Lower leg skin (tissue), 3 donors: ENCODE measurements at regions not wholly inside any gene's neighbourhood (a gene's known extent, or its start where the extent isn't known, plus 50 kb on each side); places are given as distances from the start of the nearest gene placed in this dataset.

ENCODE experiments used
- POLR2A ChIP-seq, 2 donors: fragments of 450-650 bp; IDR thresholded peaks; one replicate each; pipeline ENCODE4 v1.6.1; 2016 to 2017; ENCODE audit warnings: antibody characterized with exemption in 2 of 2, mild to moderate bottlenecking in 1 of 2, moderate library complexity in 1 of 2
- TF ChIP-seq, protein P1 (sequence below), 3 donors: fragments of 450-650 bp; IDR thresholded peaks; one replicate each; pipeline ENCODE4 v1.5.1; 2016; ENCODE audit warnings: antibody characterized with exemption in 3 of 3, mild to moderate bottlenecking in 3 of 3, moderate library complexity in 2 of 3

- TF ChIP-seq, protein P1, sequence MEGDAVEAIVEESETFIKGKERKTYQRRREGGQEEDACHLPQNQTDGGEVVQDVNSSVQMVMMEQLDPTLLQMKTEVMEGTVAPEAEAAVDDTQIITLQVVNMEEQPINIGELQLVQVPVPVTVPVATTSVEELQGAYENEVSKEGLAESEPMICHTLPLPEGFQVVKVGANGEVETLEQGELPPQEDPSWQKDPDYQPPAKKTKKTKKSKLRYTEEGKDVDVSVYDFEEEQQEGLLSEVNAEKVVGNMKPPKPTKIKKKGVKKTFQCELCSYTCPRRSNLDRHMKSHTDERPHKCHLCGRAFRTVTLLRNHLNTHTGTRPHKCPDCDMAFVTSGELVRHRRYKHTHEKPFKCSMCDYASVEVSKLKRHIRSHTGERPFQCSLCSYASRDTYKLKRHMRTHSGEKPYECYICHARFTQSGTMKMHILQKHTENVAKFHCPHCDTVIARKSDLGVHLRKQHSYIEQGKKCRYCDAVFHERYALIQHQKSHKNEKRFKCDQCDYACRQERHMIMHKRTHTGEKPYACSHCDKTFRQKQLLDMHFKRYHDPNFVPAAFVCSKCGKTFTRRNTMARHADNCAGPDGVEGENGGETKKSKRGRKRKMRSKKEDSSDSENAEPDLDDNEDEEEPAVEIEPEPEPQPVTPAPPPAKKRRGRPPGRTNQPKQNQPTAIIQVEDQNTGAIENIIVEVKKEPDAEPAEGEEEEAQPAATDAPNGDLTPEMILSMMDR (IDR thresholded peaks at IDR 0.05) = no peak
- TF ChIP-seq POLR2A (IDR thresholded peaks at IDR 0.05) = no peak
These were observed 167.2 kb downstream of the TRIM29 start for GRCh38 chr11:119970555-119971304.
